NB4 (cell line): ENCODE measurements at regions not wholly inside any gene's neighbourhood (a gene's known extent, or its start where the extent isn't known, plus 50 kb on each side); places are given as distances from the start of the nearest gene placed in this dataset.

ENCODE experiments used
- DNase-seq: peaks from one replicate; pipeline ENCODE4 v3.0.0; 2010; ENCODE audit warnings: low read depth
- H3K4me3 ChIP-seq: one replicate; pipeline ENCODE4 v1.5.1; 2011; ENCODE audit warnings: mild to moderate bottlenecking, low read depth, low read length, moderate library complexity
- CTCF ChIP-seq: IDR thresholded peaks from one replicate; pipeline ENCODE4 v1.5.1; 2012; ENCODE audit warnings: low read depth, low read length
- MAX ChIP-seq: IDR thresholded peaks from 2 replicates; pipeline ENCODE4 v1.6.1; 2011; ENCODE audit warnings: low read depth, low read length
- MYC ChIP-seq: IDR thresholded peaks from 2 replicates; pipeline ENCODE4 v1.6.1; 2011; ENCODE audit warnings: low read depth, low read length
- POLR2A ChIP-seq: IDR thresholded peaks from 2 replicates; pipeline ENCODE4 v1.6.1; 2011; ENCODE audit warnings: mild to moderate bottlenecking; ENCODE audit not compliant: insufficient read length; ENCODE audit errors: extremely low read depth

- no peak for DNase-seq
- H3K4me3 ChIP-seq, result no peak overlapping the region
- TF ChIP-seq MAX (no peak), MYC (no peak), POLR2A (no peak), CTCF (no peak)
Measured at GRCh38 chr14:44798386-44799242, 163.1 kb downstream of the KLHL28 start.

- no peak for DNase-seq
- no peak overlapping the region for H3K4me3 ChIP-seq
- TF ChIP-seq MYC, result no peak
- no peak for TF ChIP-seq POLR2A
- TF ChIP-seq CTCF, result no peak
- no peak for TF ChIP-seq MAX
Measured at GRCh38 chr14:44795725-44796124, 166.0 kb downstream of the KLHL28 start.

- H3K4me3 ChIP-seq, result no peak overlapping the region
- no peak for DNase-seq
- no peak for TF ChIP-seq CTCF
- TF ChIP-seq MYC, result no peak
- no peak for TF ChIP-seq MAX
- TF ChIP-seq POLR2A, result no peak
Measured at GRCh38 chr14:44791730-44792129, 170.0 kb downstream of the KLHL28 start.

- no peak for DNase-seq
- H3K4me3 ChIP-seq, result no peak overlapping the region
Measured at GRCh38 chr14:44788612-44789011, 173.1 kb downstream of the KLHL28 start.

GRCh38 chr14:44785096-44785495 is 176.7 kb downstream of the KLHL28 start:
- no peak for DNase-seq
- TF ChIP-seq MAX (no peak), MYC (no peak), POLR2A (no peak), CTCF (no peak)
- no peak overlapping the region for H3K4me3 ChIP-seq

More at GRCh38 chr14:44788612-44789011, 173.1 kb downstream of the KLHL28 start:
- TF ChIP-seq MAX (no peak), POLR2A (no peak), MYC (no peak), CTCF (no peak)

- no peak for DNase-seq
- H3K4me3 ChIP-seq, result no peak overlapping the region
- TF ChIP-seq MAX (no peak), CTCF (no peak), MYC (no peak), POLR2A (no peak)
Measured at GRCh38 chr14:44783901-44784300, 177.8 kb downstream of the KLHL28 start.
